ENCODE measurements at regions not wholly inside any gene's neighbourhood (a gene's known extent, or its start where the extent isn't known, plus 50 kb on each side); places are given as distances from the start of the nearest gene placed in this dataset.

DNA sequence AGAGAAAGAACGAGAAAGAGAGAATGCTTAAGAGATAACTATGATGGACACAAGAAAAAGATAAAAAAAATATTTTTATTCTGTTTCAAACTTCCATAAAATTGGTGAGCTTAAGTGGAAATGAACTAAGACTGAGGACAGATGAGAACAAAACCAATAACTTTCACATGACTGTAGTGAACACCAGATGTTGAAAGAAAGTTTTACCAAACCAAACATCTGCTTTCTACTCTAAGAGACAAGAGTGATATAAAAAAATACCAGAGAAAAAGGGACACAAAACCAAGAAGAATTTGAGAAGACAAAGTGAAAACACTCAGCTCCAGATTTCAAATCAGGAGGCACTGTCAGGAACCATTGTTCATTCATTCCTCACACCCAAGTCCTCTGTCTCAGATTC is 147.9 kb downstream of the IMPG2 start:
- DNase-seq (ENCODE audit: low read depth): no peak

- DNase-seq (ENCODE audit: low read depth): no peak
These were observed 148.6 kb downstream of the IMPG2 start for GRCh38 chr3:101171681-101172191.

GRCh38 chr3:101170806-101171558 is 149.4 kb downstream of the IMPG2 start:
- DNase-seq (ENCODE audit: low read depth): no peak

- no peak for DNase-seq (ENCODE audit: low read depth)
These were observed 150.2 kb downstream of the IMPG2 start for GRCh38 chr3:101170062-101170771.

DNA sequence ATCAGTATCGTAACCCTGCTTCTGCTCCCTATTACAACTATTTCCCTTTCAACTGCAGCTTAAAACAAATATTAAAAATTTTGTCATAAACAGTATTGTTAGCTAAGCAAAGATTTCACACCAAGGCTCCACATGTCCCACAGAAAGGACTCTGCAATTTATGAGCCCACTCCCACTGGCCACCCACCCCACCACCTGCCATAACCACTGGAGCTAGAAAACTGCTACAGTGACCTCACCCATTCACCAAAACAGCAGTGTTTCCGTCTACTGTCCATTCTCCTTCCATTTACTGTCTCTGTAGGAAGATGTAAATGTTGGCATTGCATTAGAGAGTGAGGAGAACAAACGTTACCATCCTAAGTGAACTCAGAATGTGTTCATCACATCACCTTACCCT is 150.9 kb downstream of the IMPG2 start:
- DNase-seq (ENCODE audit: low read depth): no peak

DNA sequence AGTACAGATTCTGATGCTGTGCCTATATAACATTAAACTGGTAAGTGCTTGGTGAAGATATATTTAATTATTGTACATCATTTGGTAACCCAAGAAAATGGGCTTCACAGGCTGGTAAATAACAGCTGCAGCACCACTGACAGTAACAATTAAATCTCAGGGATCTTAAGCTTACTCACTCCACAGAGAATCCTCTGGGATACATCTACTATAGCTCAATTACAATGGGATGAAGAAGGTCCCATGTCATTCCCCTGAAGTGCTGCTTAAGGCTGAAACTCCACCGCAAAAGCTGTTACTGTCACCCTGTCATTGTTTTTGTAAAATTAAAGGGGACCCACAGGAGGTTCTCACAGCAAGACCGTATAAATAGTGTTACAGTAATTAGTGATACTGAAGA is 153.0 kb downstream of the IMPG2 start:
- no peak for DNase-seq (ENCODE audit: low read depth)

DNA sequence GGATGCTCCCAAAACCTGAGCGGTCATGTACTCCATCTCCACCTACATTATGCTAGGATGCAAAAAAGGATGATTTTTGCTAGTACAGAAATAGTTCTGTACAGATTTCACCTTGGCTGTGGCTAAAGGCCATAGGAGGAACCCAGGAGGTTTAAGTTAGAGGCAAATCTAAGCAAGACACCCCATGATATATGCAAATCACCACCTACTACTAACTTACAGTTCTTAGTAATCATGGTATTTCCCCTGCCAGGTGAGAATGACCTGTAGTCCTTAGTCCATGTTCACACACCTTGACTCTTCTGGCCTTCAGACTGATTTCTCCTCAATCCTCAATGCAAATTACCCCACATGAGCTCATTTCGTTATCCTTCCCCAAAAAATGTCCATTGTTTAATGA is 154.2 kb downstream of the IMPG2 start:
- DNase-seq (ENCODE audit: low read depth): no peak

- no peak for DNase-seq (ENCODE audit: low read depth)
These were observed 156.8 kb downstream of the IMPG2 start for GRCh38 chr3:101163554-101163953.

DNA sequence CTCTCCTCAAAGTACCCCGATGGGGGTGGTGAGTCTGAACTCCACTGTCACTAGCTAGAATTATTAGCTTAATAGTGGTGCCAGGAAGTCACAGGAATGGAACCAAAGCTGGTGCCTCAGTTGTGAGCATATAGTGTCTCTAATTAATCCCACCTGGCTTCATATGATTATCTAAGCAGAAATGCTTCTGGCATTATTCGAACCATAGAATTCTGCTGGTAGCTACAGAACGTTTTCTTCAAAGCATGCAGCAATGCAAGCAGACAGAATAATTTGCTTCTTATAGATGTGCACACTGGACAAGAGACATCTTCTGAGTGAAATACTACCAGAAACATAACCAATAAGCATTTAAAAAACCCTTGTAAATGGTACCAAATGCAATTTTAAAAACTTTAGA is 160.9 kb downstream of the IMPG2 start:
- no peak for DNase-seq (ENCODE audit: low read depth)

DNA sequence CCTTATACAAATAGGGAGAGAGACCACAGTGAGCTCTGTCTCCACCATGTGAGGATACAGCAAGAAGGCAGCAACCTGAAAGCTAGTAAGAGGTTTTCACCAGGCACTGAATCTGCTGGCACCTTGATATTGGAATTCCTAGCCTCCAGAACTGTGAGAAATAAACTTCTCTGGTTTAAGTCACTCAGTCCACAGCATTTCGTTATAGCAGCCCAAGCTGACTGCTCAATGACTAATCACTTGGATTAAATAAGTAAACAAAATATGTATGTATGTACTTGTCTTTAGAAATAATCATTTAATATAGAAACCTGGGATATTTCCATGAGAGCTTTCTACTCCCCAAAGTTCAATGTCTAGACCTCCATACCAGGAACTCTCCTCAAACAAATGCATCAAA is 162.0 kb downstream of the IMPG2 start:
- DNase-seq (ENCODE audit: low read depth): no peak

DNA sequence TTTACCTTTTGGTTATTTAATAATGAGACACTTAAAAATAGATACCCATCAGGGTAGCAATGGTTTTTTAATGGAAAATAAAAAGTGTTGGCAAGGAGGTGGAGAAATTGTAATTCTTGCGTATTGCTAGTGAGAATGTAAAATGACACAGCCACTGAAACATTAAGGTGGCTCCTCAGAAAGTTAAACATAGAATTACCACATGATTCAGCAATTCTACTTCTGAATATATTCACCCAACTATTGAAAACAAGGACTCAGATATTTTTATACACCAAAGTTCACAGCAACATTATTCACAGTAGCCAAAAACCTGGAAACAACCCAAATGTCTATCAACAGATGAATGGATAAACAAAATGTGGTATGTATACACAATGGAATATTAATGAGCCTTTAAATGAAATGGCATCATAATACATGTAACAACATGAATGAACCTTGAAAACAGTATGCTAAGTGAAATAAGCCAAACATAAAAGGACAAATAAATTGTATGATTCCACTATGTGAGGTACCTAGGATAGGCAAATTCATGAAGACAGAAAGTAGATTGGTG is 163.5 kb downstream of the IMPG2 start:
- DNase-seq (ENCODE audit: low read depth): no peak

- DNase-seq (ENCODE audit: low read depth): no peak
These were observed 162.6 kb upstream of the ABI3BP start for GRCh38 chr3:101155825-101156224.

DNA sequence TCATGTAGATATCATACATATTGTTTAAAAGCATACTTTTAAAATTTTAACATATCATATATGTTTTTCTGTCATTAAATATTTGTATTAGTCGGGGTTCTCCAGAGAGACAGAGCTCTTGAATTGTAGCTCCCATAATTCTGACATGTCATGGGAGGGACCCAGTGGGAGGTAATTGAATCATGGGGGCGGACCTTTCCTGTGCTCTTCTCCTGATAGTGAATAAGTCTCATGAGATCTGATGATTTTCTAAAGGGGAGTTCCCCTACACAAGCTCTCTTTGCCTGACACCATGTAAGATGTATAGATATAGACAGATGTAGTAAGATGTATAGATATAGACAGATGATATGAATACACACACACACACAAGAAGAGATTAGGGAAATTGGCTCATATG is 161.2 kb upstream of the ABI3BP start:
- DNase-seq (ENCODE audit: low read depth): no peak

DNA sequence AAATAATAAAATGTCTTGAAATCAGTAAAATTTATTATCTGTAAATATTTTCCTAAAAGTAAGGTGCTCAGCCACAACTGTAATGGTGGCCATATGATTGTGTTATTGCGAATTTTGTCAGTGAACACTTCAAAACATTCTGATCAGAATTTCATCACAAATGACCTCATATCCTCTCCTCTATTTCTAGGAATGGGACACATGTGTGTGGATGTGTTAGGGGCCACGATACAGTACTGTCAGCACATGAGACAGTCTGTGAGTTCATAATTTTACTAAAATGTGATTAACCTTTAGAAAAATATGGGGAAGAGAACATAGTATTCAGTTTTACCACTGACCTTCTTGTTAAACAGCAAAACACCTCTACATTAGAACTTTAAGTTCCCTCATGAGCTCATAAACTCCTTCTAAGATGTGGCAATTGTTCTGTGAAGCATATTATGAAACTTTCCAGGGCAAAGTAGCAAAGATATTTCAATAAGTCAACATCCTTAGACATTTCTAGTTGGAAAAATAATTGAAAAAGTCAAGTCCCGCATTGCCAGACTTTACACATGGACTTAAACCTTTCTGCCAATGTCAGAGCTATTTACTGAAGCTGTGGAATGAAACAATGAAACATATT is 158.2 kb upstream of the ABI3BP start:
- DNase-seq (ENCODE audit: low read depth): no peak

DNA sequence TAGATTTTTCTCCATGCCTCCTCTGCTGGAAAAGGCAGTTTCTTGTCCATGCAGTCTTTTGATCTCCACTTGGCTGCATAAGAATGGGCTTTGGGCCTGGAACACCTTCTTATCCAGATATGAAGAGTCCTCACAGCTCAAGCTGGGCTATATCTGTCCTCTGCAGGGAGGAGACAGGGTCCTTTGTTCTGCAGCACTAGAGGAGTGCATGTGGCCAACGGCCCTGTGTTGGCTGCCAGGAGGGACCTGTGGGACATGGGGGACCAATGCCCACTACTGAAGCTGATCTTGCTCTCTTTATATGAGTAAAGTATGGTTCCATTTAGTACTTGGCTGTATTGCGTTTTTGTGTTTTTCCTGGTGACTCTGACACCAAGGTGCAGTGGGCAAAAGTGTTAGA is 157.3 kb upstream of the ABI3BP start:
- DNase-seq (ENCODE audit: low read depth): no peak

- no peak for DNase-seq (ENCODE audit: low read depth)
These were observed 156.5 kb upstream of the ABI3BP start for GRCh38 chr3:101149707-101150106.

DNA sequence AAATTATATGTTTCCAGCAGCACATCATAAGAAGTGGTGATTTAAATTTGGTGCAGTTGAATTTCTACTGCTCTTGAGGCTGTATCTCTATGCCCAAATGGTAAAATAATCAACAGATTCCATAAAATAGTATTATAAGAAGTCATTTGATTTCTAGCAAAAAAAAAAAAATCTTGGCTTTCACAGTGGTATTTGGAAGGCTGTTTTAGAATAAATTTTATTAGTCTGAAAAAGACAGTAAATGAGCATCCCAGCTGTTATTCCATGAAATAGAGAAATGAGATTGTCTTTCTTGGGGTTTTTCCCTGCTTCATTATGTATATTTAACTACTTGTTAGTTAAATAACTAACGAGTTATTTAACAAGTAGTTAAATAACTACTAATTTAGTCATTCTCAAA is 156.0 kb upstream of the ABI3BP start:
- DNase-seq (ENCODE audit: low read depth): no peak

GRCh38 chr3:101148001-101148400 is 154.8 kb upstream of the ABI3BP start:
- DNase-seq (ENCODE audit: low read depth): no peak

GRCh38 chr3:101146946-101147345 is 153.7 kb upstream of the ABI3BP start:
- DNase-seq (ENCODE audit: low read depth): no peak

DNA sequence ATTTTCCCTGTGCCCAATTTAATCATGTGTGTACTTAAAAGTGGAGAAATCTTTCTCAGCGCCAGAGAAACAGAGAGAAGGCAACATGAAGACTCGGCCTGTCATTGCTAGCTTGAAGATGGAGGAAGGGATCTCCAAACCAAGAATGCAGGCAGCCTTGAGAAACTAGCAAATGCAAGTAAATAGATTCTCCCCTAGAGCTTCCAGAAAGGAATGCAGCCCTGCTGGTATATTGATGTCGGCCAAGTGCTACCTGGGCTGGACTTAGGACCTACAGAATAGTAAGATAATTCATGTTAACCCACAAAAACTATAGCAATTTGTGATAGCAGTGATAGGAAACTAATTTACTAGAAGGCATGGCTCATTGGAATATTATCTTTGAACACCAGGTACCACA is 150.9 kb upstream of the ABI3BP start:
- no peak for DNase-seq (ENCODE audit: low read depth)

GRCh38 chr3:101143012-101143411 is 149.8 kb upstream of the ABI3BP start:
- no peak for DNase-seq (ENCODE audit: low read depth)

DNA sequence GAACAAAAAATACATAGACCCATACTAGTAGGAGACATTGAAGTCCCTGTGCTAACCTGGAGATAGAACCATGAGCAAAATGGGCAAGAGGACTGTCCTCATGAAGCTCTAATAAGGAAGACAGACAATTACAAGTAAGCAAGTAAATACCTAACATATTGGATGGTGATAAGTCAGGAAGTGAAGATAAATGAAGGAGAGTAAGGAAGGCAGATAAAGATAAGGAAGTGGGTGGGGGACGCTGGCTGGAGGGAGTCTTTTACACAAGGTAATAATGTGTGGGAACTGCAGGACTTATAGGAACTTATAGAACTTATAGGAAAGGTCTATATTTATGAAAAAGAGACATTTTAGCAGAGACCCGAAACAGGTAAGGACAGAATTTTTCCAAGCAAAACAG is 148.9 kb upstream of the ABI3BP start:
- DNase-seq (ENCODE audit: low read depth): no peak

GRCh38 chr3:101141135-101141534 is 147.9 kb upstream of the ABI3BP start:
- no peak for DNase-seq (ENCODE audit: low read depth)

All from non-pigmented ciliary epithelial cell (primary cell).